ENCODE measurements at regions not wholly inside any gene's neighbourhood (a gene's known extent, or its start where the extent isn't known, plus 50 kb on each side); places are given as distances from the start of the nearest gene placed in this dataset.

DNA sequence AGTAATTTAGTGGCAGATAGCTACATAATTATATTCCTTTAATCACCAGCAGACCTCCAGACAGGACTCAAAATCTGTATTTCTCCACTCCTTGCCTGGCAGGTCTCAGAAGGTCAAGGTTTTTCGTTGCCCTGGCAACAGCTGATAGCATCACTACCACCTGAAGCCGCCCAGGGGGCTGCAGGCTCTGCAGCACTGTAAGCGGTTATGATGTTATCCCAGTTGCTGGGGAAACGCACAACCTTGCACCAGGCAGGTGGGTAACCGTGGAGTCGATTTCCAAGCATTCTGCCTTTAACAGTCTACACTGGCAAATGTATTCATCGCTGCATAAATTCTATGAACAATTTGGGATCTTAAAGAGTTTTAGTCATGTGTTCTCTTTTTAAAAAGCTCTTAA, 756.3 kb downstream of the NTRK3 start:
- no peak for TF ChIP-seq CTCF (conservative IDR thresholded peaks at IDR 0.05; ENCODE audit: low read depth, low read length)
- no peak for TF ChIP-seq EZH2 (IDR thresholded peaks at IDR 0.05; ENCODE audit: borderline replicate concordance, low read depth, low read length, poor library complexity, severe bottlenecking)

Data from A673 (cell line).